Kidney epithelial cell (primary cell): ENCODE measurements at regions not wholly inside any gene's neighbourhood (a gene's known extent, or its start where the extent isn't known, plus 50 kb on each side); places are given as distances from the start of the nearest gene placed in this dataset.
"Not testable (repeated sequence)": the region's sequence is repeated elsewhere in the genome, so short reads cannot be mapped to it uniquely, and the experiment has no call there.

Source experiments
- DNase-seq: peaks from one replicate; pipeline ENCODE4 v3.0.0-alpha.2; 2010; ENCODE audit warnings: low read depth
- H3K27me3 ChIP-seq: 2 replicates; pipeline ENCODE4 v1.6.0; 2011; ENCODE audit warnings: low read length; ENCODE audit not compliant: control insufficient read depth, insufficient read depth
- H3K36me3 ChIP-seq: 2 replicates; pipeline ENCODE4 v1.5.1; 2011; ENCODE audit warnings: low read length; ENCODE audit not compliant: control insufficient read depth, insufficient read depth
- H3K4me3 ChIP-seq: 2 replicates; pipeline ENCODE4 v1.5.1; 2011; ENCODE audit warnings: low read depth, mild to moderate bottlenecking, control low read depth, low read length
- TF ChIP-seq, protein P1 (sequence below): IDR thresholded peaks from 2 replicates; pipeline ENCODE4 v1.5.1; 2011; ENCODE audit warnings: mild to moderate bottlenecking, moderate library complexity, low read length, control low read depth, inconsistent platforms; ENCODE audit not compliant: insufficient read depth, poor library complexity, severe bottlenecking

- TF ChIP-seq, protein P1, sequence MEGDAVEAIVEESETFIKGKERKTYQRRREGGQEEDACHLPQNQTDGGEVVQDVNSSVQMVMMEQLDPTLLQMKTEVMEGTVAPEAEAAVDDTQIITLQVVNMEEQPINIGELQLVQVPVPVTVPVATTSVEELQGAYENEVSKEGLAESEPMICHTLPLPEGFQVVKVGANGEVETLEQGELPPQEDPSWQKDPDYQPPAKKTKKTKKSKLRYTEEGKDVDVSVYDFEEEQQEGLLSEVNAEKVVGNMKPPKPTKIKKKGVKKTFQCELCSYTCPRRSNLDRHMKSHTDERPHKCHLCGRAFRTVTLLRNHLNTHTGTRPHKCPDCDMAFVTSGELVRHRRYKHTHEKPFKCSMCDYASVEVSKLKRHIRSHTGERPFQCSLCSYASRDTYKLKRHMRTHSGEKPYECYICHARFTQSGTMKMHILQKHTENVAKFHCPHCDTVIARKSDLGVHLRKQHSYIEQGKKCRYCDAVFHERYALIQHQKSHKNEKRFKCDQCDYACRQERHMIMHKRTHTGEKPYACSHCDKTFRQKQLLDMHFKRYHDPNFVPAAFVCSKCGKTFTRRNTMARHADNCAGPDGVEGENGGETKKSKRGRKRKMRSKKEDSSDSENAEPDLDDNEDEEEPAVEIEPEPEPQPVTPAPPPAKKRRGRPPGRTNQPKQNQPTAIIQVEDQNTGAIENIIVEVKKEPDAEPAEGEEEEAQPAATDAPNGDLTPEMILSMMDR, result no peak
- Histone ChIP-seq H3K36me3 (no peaks in the 10 kb centered on the region), H3K4me3 (no peak overlapping the region), H3K27me3 (no peaks in the 10 kb centered on the region)
- DNase-seq, result peak; percentile 14
Measured at GRCh38 chr2:35462226-35462998, 893.2 kb upstream of the CRIM1 start.

DNA sequence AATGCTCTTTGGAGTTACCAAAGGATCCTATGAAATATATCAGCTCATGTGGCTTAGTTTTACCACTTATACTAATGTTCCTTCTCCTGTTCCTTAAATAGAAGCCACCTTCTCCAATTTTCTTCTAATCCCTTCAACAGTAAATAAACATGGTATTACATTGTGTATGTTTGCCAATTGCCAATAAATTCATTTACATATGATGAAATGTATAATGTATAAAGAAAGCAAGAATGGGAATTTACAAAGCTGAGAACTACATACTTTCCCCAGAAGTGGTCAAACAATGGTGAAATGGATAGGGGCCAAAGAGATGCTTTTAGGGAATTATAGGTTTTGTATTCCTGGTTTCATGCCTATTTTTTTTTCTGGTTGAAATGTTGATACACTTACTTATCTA is 894.2 kb upstream of the CRIM1 start:
- TF ChIP-seq, protein P1, result no peak
- Histone ChIP-seq H3K4me3 (no peak overlapping the region), H3K27me3 (no peaks in the 10 kb centered on the region), H3K36me3 (no peaks in the 10 kb centered on the region)
- DNase-seq, result no peak

DNA sequence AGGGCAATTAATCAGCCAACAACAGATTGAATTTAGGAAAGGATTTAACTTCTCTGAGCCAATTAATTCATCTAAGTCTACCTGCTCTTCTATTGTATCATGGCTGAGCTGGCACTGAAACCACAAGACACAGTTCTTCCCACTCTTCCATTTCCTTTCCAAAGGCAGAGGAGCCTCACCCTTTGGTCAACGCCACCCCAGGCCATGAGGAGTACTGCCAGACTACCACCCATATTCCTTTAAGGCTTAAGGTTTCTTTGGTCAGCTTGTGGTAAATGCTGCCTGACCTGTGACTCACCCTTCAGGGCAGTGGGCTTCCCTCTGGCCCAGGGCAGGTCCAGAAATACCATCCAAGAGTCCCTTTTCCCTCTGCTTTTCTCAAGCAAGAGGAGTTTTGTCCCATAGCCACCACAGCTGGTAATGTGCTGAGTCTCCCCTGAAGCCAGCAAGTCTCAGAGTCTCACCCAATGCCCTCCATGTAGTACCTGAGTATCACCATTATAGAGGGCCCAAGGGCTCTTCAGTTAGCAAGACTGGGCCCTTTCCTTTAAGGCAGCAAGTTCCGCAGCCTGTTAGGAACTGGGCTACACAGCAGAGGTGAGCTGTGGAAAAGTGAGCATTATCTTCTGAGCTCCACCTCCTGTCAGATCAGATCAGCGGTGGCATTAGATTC is 900.5 kb upstream of the CRIM1 start:
- H3K36me3 ChIP-seq, result no peaks in the 10 kb centered on the region
- H3K27me3 ChIP-seq, result no peaks in the 10 kb centered on the region
- DNase-seq, result peak; percentile 26
- TF ChIP-seq, protein P1, result no peak
- H3K4me3 ChIP-seq, result no peak overlapping the region

DNA sequence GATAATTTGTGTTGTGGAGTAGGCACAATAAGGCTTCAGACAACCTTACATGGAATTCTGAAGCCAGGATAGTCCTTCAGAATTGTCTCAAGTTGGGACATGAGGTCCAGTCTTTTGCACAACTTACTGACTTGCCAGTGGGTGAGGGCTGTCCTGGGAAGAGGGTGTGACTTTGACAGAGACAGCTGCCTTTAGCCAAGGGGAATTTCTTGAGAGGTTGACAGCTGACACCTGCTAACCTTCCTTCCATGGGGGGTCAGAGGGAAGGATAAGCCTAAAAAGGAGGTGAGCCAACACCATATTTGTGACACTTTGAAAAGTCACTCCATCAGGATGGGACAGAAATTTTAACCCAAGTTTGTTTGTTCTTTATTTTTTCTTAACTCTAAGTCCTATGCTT is 907.8 kb upstream of the CRIM1 start:
- no peaks in the 10 kb centered on the region for H3K36me3 ChIP-seq
- H3K27me3 ChIP-seq, result no peaks in the 10 kb centered on the region
- no peak for DNase-seq
- TF ChIP-seq, protein P1, result no peak
- H3K4me3 ChIP-seq, result no peak overlapping the region

DNA sequence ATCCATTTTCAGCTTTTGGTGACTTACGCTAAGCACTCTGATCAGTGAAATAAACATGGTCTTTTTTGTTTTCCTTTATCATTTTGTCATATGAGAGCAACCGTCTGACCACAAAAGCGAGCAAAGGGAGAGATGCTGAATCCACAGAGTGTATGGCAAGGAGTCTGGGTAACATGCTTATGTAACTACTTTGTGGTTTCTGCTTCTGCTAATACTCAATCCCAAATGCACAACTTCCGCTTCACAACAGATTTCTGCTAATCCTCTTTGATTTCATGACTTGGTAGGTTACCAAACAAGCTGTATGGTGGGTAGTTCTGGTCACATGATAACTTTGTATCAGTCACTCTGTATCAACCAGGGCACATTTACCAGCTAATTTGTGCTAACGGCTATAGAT is 908.4 kb upstream of the CRIM1 start:
- H3K4me3 ChIP-seq, result no peak overlapping the region
- H3K27me3 ChIP-seq, result no peaks in the 10 kb centered on the region
- TF ChIP-seq, protein P1, result no peak
- H3K36me3 ChIP-seq, result no peaks in the 10 kb centered on the region
- DNase-seq, result no peak

- TF ChIP-seq, protein P1, result no peak
- Histone ChIP-seq H3K4me3 (no peak overlapping the region), H3K27me3 (no peaks in the 10 kb centered on the region), H3K36me3 (no peaks in the 10 kb centered on the region)
- no peak for DNase-seq
Measured at GRCh38 chr2:35443087-35443486, 912.5 kb upstream of the CRIM1 start.

DNA sequence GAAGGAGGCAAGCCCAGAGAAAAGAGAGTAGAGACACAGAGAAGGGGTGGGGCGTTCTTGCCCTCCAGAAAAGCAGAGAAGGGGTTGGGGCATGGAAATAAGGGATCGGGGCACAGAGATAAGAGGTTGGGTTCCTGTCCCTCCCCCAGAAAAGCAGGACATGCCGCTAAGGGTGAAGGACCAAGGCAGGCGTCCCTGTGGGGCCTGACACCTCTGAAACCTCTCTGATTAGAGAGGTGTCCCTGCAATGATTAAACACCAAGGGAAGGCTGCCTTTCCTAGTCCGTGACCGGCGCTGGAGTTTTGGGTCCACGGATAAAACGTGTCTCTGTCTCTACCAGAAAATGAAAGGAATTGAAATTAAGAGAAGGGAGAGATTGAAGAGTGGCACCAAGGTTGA is 914.0 kb upstream of the CRIM1 start:
- not testable (repeated sequence) for H3K27me3 ChIP-seq, H3K4me3 ChIP-seq, DNase-seq

GRCh38 chr2:35440308-35440707 is 915.3 kb upstream of the CRIM1 start:
- H3K36me3 ChIP-seq, DNase-seq, H3K27me3 ChIP-seq, H3K4me3 ChIP-seq: not testable (repeated sequence)

More for the DNA sequence above, 914.0 kb upstream of the CRIM1 start:
- H3K36me3 ChIP-seq, result not testable (repeated sequence)

DNA sequence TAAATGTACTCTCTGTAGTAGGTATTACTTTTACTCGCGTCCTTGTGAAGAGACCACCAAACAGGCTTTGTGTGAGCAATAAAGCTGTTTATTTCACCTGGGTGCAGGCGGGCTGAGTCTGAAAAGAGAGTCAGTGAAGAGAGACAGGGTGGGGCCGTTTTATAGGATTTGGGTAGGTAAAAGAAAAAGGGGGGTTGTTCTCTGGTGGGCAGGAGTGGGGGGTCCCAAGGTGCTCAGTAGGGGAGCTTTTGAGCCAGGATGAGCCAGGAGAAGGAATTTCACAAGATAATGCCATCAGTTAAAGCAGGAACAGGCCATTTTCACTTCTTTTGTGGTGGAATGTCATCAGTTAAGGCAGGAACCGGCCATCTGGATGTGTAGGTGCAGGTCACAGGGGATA is 918.7 kb upstream of the CRIM1 start:
- not testable (repeated sequence) for H3K27me3 ChIP-seq, DNase-seq, H3K4me3 ChIP-seq, H3K36me3 ChIP-seq
